GM18873 (cell line): ENCODE measurements at regions not wholly inside any gene's neighbourhood (a gene's known extent, or its start where the extent isn't known, plus 50 kb on each side); places are given as distances from the start of the nearest gene placed in this dataset.
"Not testable (repeated sequence)": the region's sequence is repeated elsewhere in the genome, so short reads cannot be mapped to it uniquely, and the experiment has no call there.

Experiments
- ATAC-seq: cut with Tn5 transposase; IDR thresholded peaks from one replicate; pipeline ENCODE4 v1.9.1; 2021; ENCODE audit warnings: mild to moderate bottlenecking, moderate library complexity, moderate number of reproducible peaks; ENCODE audit not compliant: unreplicated experiment, low FRiP score

- no peak for ATAC-seq
Measured at GRCh38 chr5:8685704-8686103, 816.8 kb downstream of the MTRR start.

GRCh38 chr5:8686707-8687106 lies 817.8 kb downstream of the MTRR start:
- ATAC-seq, result no peak

GRCh38 chr5:8689773-8690172 lies 820.8 kb downstream of the MTRR start:
- no peak for ATAC-seq

GRCh38 chr5:8691221-8691620 lies 822.3 kb downstream of the MTRR start:
- no peak for ATAC-seq

- ATAC-seq, result no peak
Measured at GRCh38 chr5:8693341-8693844, 824.4 kb downstream of the MTRR start.

- ATAC-seq, result no peak
Measured at GRCh38 chr5:8694545-8694944, 825.6 kb downstream of the MTRR start.

- ATAC-seq, result no peak
Measured at GRCh38 chr5:8695902-8696845, 827.2 kb downstream of the MTRR start.

GRCh38 chr5:8700222-8700621 lies 831.3 kb downstream of the MTRR start:
- no peak for ATAC-seq

GRCh38 chr5:8700671-8701070 lies 831.7 kb downstream of the MTRR start:
- no peak for ATAC-seq

- ATAC-seq, result no peak
Measured at GRCh38 chr5:8701251-8701650, 832.3 kb downstream of the MTRR start.

GRCh38 chr5:8710426-8710930 lies 835.4 kb downstream of the SEMA5A start:
- ATAC-seq, result no peak

GRCh38 chr5:8714198-8714597 lies 831.7 kb downstream of the SEMA5A start:
- no peak for ATAC-seq

- no peak for ATAC-seq
Measured at GRCh38 chr5:8714861-8715260, 831.0 kb downstream of the SEMA5A start.

- no peak for ATAC-seq
Measured at GRCh38 chr5:8719796-8720195, 826.1 kb downstream of the SEMA5A start.

- no peak for ATAC-seq
Measured at GRCh38 chr5:8720506-8720905, 825.4 kb downstream of the SEMA5A start.

GRCh38 chr5:8721536-8721935 lies 824.3 kb downstream of the SEMA5A start:
- no peak for ATAC-seq

GRCh38 chr5:8726383-8727036 lies 819.4 kb downstream of the SEMA5A start:
- no peak for ATAC-seq

GRCh38 chr5:8727396-8727795 lies 818.5 kb downstream of the SEMA5A start:
- ATAC-seq, result no peak

GRCh38 chr5:8729437-8729836 lies 816.4 kb downstream of the SEMA5A start:
- no peak for ATAC-seq

- no peak for ATAC-seq
Measured at GRCh38 chr5:8730194-8730593, 815.7 kb downstream of the SEMA5A start.

- ATAC-seq, result not testable (repeated sequence)
Measured at GRCh38 chr5:8731110-8731509, 814.8 kb downstream of the SEMA5A start.
